GM23248 (cell line): ENCODE measurements at regions not wholly inside any gene's neighbourhood (a gene's known extent, or its start where the extent isn't known, plus 50 kb on each side); places are given as distances from the start of the nearest gene placed in this dataset.
A peak's percentile ranks its signal among the peaks of the same experiment; 100 is the strongest.

Experiments
- DNase-seq: peaks from one replicate; pipeline ENCODE4 v3.0.0-alpha.2; 2015
- H2AFZ ChIP-seq: fragments of 200-600 bp; sonication (generic); 2 replicates; pipeline ENCODE4 v1.6.1; 2016; ENCODE audit warnings: antibody characterized with exemption
- H3F3A ChIP-seq: fragments of 200-600 bp; sonication (generic); 2 replicates; pipeline ENCODE4 v1.6.1; 2016; ENCODE audit warnings: mild to moderate bottlenecking, antibody characterized with exemption, mixed run types; ENCODE audit not compliant: insufficient read depth
- H3K27ac ChIP-seq: fragments of 200-600 bp; sonication (generic); 2 replicates; pipeline ENCODE4 v1.5.1; 2016; ENCODE audit warnings: mild to moderate bottlenecking
- H3K27me3 ChIP-seq: fragments of 200-600 bp; sonication (generic); replicated peaks from 2 replicates; pipeline ENCODE4 v1.6.1; 2016; ENCODE audit warnings: mild to moderate bottlenecking; ENCODE audit not compliant: insufficient read depth
- H3K36me3 ChIP-seq: fragments of 200-600 bp; sonication (generic); 2 replicates; pipeline ENCODE4 v1.6.1; 2016; ENCODE audit warnings: low read depth, mild to moderate bottlenecking
- H3K4me1 ChIP-seq: fragments of 200-600 bp; sonication (generic); 2 replicates; pipeline ENCODE4 v1.6.1; 2016; ENCODE audit warnings: mild to moderate bottlenecking; ENCODE audit not compliant: insufficient read depth
- H3K4me2 ChIP-seq: fragments of 200-600 bp; sonication (generic); one replicate; pipeline ENCODE4 v1.6.1; 2016; ENCODE audit warnings: mild to moderate bottlenecking; ENCODE audit not compliant: unreplicated experiment
- H3K4me3 ChIP-seq: fragments of 200-600 bp; sonication (generic); 2 replicates; pipeline ENCODE4 v1.5.1; 2016; ENCODE audit warnings: mild to moderate bottlenecking
- H3K79me2 ChIP-seq: fragments of 200-600 bp; sonication (generic); 2 replicates; pipeline ENCODE4 v1.6.1; 2016; ENCODE audit warnings: mild to moderate bottlenecking; ENCODE audit not compliant: insufficient read depth
- H3K9ac ChIP-seq: fragments of 200-600 bp; sonication (generic); 2 replicates; pipeline ENCODE4 v1.6.1; 2016; ENCODE audit warnings: mild to moderate bottlenecking
- H3K9me2 ChIP-seq: fragments of 200-600 bp; sonication (generic); 2 replicates; pipeline ENCODE4 v1.6.1; 2016; ENCODE audit warnings: mixed run types, mild to moderate bottlenecking, moderate library complexity; ENCODE audit not compliant: insufficient read depth
- H3K9me3 ChIP-seq: fragments of 200-600 bp; sonication (generic); one replicate; pipeline ENCODE4 v1.6.1; 2017; ENCODE audit warnings: low read depth
- H4K20me1 ChIP-seq: fragments of 200-600 bp; sonication (generic); 2 replicates; pipeline ENCODE4 v1.6.0; 2016; ENCODE audit not compliant: insufficient read depth
- EZH2 ChIP-seq: fragments of 200-600 bp; sonication (generic); IDR thresholded peaks from 2 replicates; pipeline ENCODE4 v1.6.1; 2018; ENCODE audit warnings: antibody characterized with exemption, mild to moderate bottlenecking; ENCODE audit not compliant: insufficient read depth, poor library complexity, severe bottlenecking
- EZH2phosphoT487 ChIP-seq: fragments of 200-600 bp; sonication (generic); IDR thresholded peaks from 2 replicates; pipeline ENCODE4 v1.6.1; 2018; ENCODE audit warnings: antibody characterized with exemption, moderate library complexity, mild to moderate bottlenecking, low read depth; ENCODE audit not compliant: insufficient read depth
- WGBS, 2 experiments: methylation state at CpG; one replicate each; pipeline ENCODE4 v1.1.6; 2015 to 2017; ENCODE audit warnings: low lambda C conversion rate in 2 of 2, low coverage in 1 of 2; ENCODE audit errors: missing lambda C conversion rate in 2 of 2; 5-methylcytosine and 5-hydroxymethylcytosine counted together
- in situ Hi-C: fragments of 300-500 bp; cut with MboI; formaldehyde crosslinking; loops from 2 replicates; pipeline ENCODE4 v1.15.0; 2020

GRCh38 chr20:6599876-6600735, 167.4 kb upstream of the BMP2 start:
- Histone ChIP-seq H3K4me2 (no peak overlapping the region), H3K9me3 (no peaks in the 10 kb centered on the region), H3K9ac (no peak overlapping the region), H4K20me1 (no peaks in the 10 kb centered on the region), H3K27ac (no peak overlapping the region), H3K4me1 (0 out of 2 replicates have a peak, but pooled peaks cover 7% of the 10 kb centered on the region), H2AFZ (no peak overlapping the region), H3K4me3 (no peak overlapping the region), H3K36me3 (no peaks in the 10 kb centered on the region), H3K9me2 (no peaks in the 10 kb centered on the region), H3K27me3 (peaks cover 38% of the 10 kb centered on the region), H3F3A (no peaks in the 10 kb centered on the region), H3K79me2 (no peaks in the 10 kb centered on the region)
- peak; percentile 13 for DNase-seq
- 58 to 59% methylated on average over 5 of the region's 5 CpGs for WGBS, 2 experiments
- in situ Hi-C loops = no loop called here
- no peak for TF ChIP-seq EZH2
- TF ChIP-seq EZH2phosphoT487 = no peak

- in situ Hi-C loops = no loop called here
- TF ChIP-seq EZH2phosphoT487 (no peak), EZH2 (no peak)
- no peaks in the 10 kb centered on the region for H3K36me3 ChIP-seq
- H3K9me2 ChIP-seq = no peaks in the 10 kb centered on the region
- H2AFZ ChIP-seq = no peak overlapping the region
- H3K27me3 ChIP-seq = peaks cover 32% of the 10 kb centered on the region
- no peak overlapping the region for H3K4me3 ChIP-seq
- no peak overlapping the region for H3K4me2 ChIP-seq
- H3K4me1 ChIP-seq = peaks cover 22% of the 10 kb centered on the region
- H3K27ac ChIP-seq = no peak overlapping the region
- no peak overlapping the region for H3K9ac ChIP-seq
- H3K9me3 ChIP-seq = no peaks in the 10 kb centered on the region
- no peak for DNase-seq
- no peaks in the 10 kb centered on the region for H3K79me2 ChIP-seq
- peaks cover 16% of the 10 kb centered on the region for H3F3A ChIP-seq
- H4K20me1 ChIP-seq = no peaks in the 10 kb centered on the region
- WGBS, 2 experiments = 9 to 14% methylated on average over 4 of the region's 4 CpGs
Observed at GRCh38 chr20:6595704-6596103, 171.8 kb upstream of the BMP2 start.

DNA sequence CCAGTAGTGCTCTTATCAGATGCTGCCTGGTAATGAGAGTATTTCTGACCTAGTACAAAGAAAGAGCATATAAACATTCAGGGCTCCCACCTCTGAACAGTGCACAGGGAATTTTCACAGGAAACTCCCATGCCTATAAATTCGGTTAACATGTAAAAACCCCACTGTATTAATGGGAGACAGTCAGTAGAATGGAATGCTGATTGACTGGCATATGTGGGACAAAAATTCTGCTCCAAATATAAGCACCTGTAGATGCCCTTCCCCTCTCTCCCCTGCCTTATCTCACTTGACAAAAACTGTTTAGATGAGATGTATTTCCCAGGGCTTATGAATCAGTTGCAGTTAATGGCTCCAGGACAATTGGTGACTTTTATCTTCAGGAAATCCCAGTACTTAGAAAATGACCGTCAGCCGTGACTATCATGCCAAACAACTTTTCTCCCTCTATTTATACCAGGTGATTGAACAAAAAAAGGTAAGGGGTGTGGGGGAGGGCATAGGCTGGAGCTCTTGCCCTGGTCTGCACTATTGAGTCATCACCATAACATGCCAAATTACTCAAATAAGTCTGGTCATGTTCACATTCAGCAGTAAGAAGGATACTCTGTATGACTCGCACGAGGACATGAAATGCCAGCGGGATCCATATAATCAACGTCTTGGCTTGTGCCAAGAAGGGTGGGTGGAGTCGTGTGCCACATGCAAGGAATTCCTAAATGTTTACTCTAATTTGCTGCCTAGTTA, 176.4 kb upstream of the BMP2 start:
- H3K9ac ChIP-seq = no peak overlapping the region
- WGBS, 2 experiments = 22 to 28% methylated on average over 8 of the region's 8 CpGs
- H3K4me1 ChIP-seq = peaks cover 20% of the 10 kb centered on the region
- no peak overlapping the region for H3K4me3 ChIP-seq
- no peaks in the 10 kb centered on the region for H3K9me2 ChIP-seq
- DNase-seq = peak; percentile 90
- H3F3A ChIP-seq = peaks cover 17% of the 10 kb centered on the region
- no peak overlapping the region; the same call in 1 of the 2 replicates for H2AFZ ChIP-seq
- H3K27me3 ChIP-seq = peaks cover 13% of the 10 kb centered on the region
- H4K20me1 ChIP-seq = no peaks in the 10 kb centered on the region
- in situ Hi-C loops = no loop called here
- no peaks in the 10 kb centered on the region for H3K79me2 ChIP-seq
- H3K4me2 ChIP-seq = peak overlapping the region; percentile 43
- no peak overlapping the region for H3K27ac ChIP-seq
- H3K9me3 ChIP-seq = no peaks in the 10 kb centered on the region
- TF ChIP-seq EZH2 = no peak
- no peak for TF ChIP-seq EZH2phosphoT487
- H3K36me3 ChIP-seq = no peaks in the 10 kb centered on the region

- in situ Hi-C loops = no loop called here
- 78 to 80% methylated on average over 2 of the region's 2 CpGs for WGBS, 2 experiments
- H4K20me1 ChIP-seq = no peaks in the 10 kb centered on the region
Observed at GRCh38 chr20:6588296-6588695, 179.2 kb upstream of the BMP2 start.

More at GRCh38 chr20:6588296-6588695, 179.2 kb upstream of the BMP2 start:
- Histone ChIP-seq H3K79me2 (no peaks in the 10 kb centered on the region), H2AFZ (no peak overlapping the region), H3K36me3 (no peaks in the 10 kb centered on the region), H3K4me3 (no peak overlapping the region), H3K9me3 (no peaks in the 10 kb centered on the region), H3K9me2 (no peaks in the 10 kb centered on the region), H3K27ac (no peak overlapping the region), H3K4me1 (peaks cover 16% of the 10 kb centered on the region), H3F3A (peaks cover 17% of the 10 kb centered on the region), H3K4me2 (no peak overlapping the region), H3K27me3 (no peaks in the 10 kb centered on the region), H3K9ac (no peak overlapping the region)
- peak; percentile 33 for DNase-seq
- TF ChIP-seq EZH2 (no peak), EZH2phosphoT487 (no peak)
